GM12872 (cell line): ENCODE measurements at regions not wholly inside any gene's neighbourhood (a gene's known extent, or its start where the extent isn't known, plus 50 kb on each side); places are given as distances from the start of the nearest gene placed in this dataset.

ENCODE experiments used
- TF ChIP-seq, protein P1 (sequence below): IDR thresholded peaks from 3 replicates; pipeline ENCODE4 v1.5.1; 2011; ENCODE audit warnings: low read depth, mild to moderate bottlenecking, low read length, moderate library complexity; ENCODE audit not compliant: insufficient read depth

- TF ChIP-seq, protein P1, sequence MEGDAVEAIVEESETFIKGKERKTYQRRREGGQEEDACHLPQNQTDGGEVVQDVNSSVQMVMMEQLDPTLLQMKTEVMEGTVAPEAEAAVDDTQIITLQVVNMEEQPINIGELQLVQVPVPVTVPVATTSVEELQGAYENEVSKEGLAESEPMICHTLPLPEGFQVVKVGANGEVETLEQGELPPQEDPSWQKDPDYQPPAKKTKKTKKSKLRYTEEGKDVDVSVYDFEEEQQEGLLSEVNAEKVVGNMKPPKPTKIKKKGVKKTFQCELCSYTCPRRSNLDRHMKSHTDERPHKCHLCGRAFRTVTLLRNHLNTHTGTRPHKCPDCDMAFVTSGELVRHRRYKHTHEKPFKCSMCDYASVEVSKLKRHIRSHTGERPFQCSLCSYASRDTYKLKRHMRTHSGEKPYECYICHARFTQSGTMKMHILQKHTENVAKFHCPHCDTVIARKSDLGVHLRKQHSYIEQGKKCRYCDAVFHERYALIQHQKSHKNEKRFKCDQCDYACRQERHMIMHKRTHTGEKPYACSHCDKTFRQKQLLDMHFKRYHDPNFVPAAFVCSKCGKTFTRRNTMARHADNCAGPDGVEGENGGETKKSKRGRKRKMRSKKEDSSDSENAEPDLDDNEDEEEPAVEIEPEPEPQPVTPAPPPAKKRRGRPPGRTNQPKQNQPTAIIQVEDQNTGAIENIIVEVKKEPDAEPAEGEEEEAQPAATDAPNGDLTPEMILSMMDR = no peak
Observed at GRCh38 chr10:28155726-28156125, 147.1 kb downstream of the MPP7 start.

DNA sequence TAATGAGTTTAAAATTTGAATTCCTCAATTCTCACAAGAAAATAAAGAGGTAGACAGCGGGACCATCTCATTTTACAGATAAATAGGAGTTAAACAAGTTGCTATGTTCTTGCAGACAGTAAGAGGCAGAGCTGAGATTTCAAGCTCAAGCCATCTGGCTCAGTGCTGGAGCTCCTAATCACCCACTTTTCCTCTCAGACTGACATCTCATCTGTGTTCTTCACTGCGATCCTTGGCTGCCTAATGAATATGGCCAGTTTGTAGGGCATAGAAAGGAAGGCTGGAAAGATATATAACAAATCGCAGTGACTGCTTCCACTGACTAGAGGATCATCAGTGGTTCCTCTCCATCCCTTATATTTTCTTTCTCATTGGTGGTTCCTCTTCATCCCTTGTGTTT is 151.2 kb downstream of the MPP7 start:
- TF ChIP-seq, protein P1 = no peak

DNA sequence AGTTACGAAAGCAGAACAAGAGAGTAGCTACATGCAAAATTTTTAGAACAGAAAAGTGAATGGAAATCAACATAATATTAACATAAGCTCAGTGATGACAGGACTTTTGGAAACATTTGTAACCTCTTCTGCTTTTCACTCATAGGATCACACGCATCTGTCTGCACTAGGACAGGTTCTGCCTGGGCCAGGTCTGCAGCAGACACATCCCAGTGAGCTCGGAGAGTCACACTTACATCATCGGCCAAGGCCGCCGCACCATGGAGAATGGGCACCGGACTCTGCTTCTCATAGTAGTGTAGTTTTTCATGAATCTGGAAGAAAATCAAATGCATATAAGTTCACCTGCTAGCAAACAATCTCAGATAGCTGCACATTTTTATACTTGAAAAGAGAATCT is 150.9 kb upstream of the ODAD2 start:
- TF ChIP-seq, protein P1 = no peak

DNA sequence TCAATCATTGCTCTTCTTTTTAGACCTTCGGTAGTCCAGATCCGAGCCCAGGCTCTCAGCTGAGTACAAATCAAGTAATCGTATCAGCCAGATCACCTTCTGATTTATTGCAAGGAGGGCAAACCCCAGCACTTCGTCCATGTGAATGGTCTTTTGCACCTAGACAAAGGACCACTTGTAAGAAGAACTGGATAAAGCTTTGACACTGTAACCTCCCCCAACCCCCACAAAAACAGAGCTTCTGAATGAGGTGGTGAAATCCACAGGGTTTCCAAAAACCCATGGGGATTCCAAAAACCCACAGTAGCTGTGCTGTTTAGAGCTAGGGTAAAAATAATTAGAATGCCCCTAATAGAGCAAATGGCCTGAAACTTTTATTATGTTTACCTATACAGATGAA is 148.8 kb upstream of the ODAD2 start:
- TF ChIP-seq, protein P1 = no peak

- TF ChIP-seq, protein P1 = no peak
Observed at GRCh38 chr10:28139138-28139537, 140.3 kb upstream of the ODAD2 start.

GRCh38 chr10:28137907-28138880 is 139.3 kb upstream of the ODAD2 start:
- TF ChIP-seq, protein P1 = no peak

DNA sequence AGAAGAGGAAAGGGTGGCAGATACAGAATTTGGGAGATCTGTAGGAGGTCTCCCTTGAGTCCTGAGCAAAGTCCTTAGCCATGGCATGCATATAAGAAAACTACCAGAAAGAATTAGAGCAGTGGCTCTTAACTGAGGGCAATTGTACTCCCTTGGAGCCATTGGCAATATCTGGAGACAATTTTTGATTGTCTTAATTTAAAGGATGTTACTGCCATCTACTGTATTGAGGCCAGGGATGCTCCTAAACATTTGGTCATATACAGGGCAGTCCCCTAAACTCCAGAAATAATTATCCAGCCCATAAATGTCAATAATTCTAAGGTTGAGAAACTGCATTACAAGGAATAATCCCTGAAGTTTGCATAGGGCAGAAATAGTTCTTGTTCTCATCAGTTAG is 136.4 kb upstream of the ODAD2 start:
- TF ChIP-seq, protein P1 = no peak
